SK-N-SH (cell line): ENCODE measurements at regions not wholly inside any gene's neighbourhood (a gene's known extent, or its start where the extent isn't known, plus 50 kb on each side); places are given as distances from the start of the nearest gene placed in this dataset.

Experiments
- CTCF ChIA-PET: fragments of 300-600, 350-600 bp; formaldehyde crosslinking; extraction: SDS; loops from one replicate; lab custom pipeline; 2021; lab: Yijun Ruan, JAX
- POLR2A ChIA-PET: fragments of 350-600 bp; sonication (Branson Sonifier 250); formaldehyde crosslinking; extraction: SDS; loops from one replicate; lab custom pipeline; 2020; ENCODE audit warnings: antibody characterized with exemption, inconsistent platforms; lab: Yijun Ruan, JAX
- DNase-seq: peaks from one replicate; pipeline ENCODE4 v3.0.0; 2012
- H2AFZ ChIP-seq: fragments of 200-600 bp; sonication (generic); 2 replicates; pipeline ENCODE4 v1.8.1; 2016; ENCODE audit warnings: antibody characterized with exemption, mild to moderate bottlenecking, low read depth
- H3F3A ChIP-seq: fragments of 200-600 bp; sonication (generic); replicated peaks from 2 replicates; pipeline ENCODE3; 2016; ENCODE audit warnings: antibody characterized with exemption, mild to moderate bottlenecking; ENCODE audit not compliant: insufficient read depth
- H3K27ac ChIP-seq, 2 experiments: fragments of 200-500 bp in 1 of 2; fragments of 200-600 bp in 1 of 2; sonication (Bioruptor generic) in 1 of 2; sonication (generic), shearing (Covaris generic) in 1 of 2; 2 replicates each; pipeline versions ENCODE4 v1.5.1 to v1.6.1; 2014 to 2016; ENCODE audit warnings: low read depth in 2 of 2, inconsistent platforms in 1 of 2, low read length in 1 of 2, mild to moderate bottlenecking in 1 of 2, mixed read lengths in 1 of 2
- H3K27me3 ChIP-seq: fragments of 200-600 bp; sonication (generic), shearing (Covaris generic); 2 replicates; pipeline ENCODE4 v1.6.1; 2016; ENCODE audit warnings: mixed run types; ENCODE audit not compliant: insufficient read depth
- H3K36me3 ChIP-seq, 2 experiments: fragments of 200-500 bp in 1 of 2; fragments of 200-600 bp in 1 of 2; sonication (Bioruptor generic) in 1 of 2; sonication (generic) in 1 of 2; replicated peaks in 1 of 2; 2 replicates each; pipeline versions ENCODE3 to v1.5.1; 2014 to 2016; ENCODE audit warnings: low read length in 1 of 2, mild to moderate bottlenecking in 1 of 2; ENCODE audit not compliant: insufficient read depth in 2 of 2, control insufficient read depth in 1 of 2
- H3K4me1 ChIP-seq, 2 experiments: fragments of 200-500 bp in 1 of 2; fragments of 200-600 bp in 1 of 2; sonication (Bioruptor generic) in 1 of 2; sonication (generic), shearing (Covaris generic) in 1 of 2; 2 replicates each; pipeline versions ENCODE4 v1.5.1 to v1.6.1; 2014 to 2016; ENCODE audit warnings: low read depth in 1 of 2, low read length in 1 of 2, mixed run types in 1 of 2; ENCODE audit not compliant: insufficient read depth in 2 of 2, control insufficient read depth in 1 of 2
- H3K4me2 ChIP-seq: fragments of 200-600 bp; sonication (generic), shearing (Covaris generic); 2 replicates; pipeline ENCODE4 v1.6.1; 2017; ENCODE audit warnings: mixed run types
- H3K4me3 ChIP-seq, 2 experiments: fragments of 200-500 bp in 1 of 2; fragments of 200-600 bp in 1 of 2; sonication (Bioruptor generic) in 1 of 2; sonication (generic), shearing (Covaris generic) in 1 of 2; 2 replicates each; pipeline versions ENCODE4 v1.5.1 to v1.8.1; 2014 to 2016; ENCODE audit warnings: low read depth in 2 of 2, inconsistent platforms in 1 of 2, low read length in 1 of 2, mild to moderate bottlenecking in 1 of 2, mixed read lengths in 1 of 2, moderate library complexity in 1 of 2
- H3K79me2 ChIP-seq: fragments of 200-600 bp; sonication (generic); 2 replicates; pipeline ENCODE4 v1.8.1; 2017; ENCODE audit warnings: mild to moderate bottlenecking; ENCODE audit not compliant: insufficient read depth
- H3K9ac ChIP-seq: fragments of 200-600 bp; sonication (generic); 2 replicates; pipeline ENCODE4 v1.6.1; 2017; ENCODE audit warnings: mixed run types
- H3K9me2 ChIP-seq: fragments of 200-600 bp; sonication (generic); 2 replicates; pipeline ENCODE4 v1.6.1; 2017; ENCODE audit warnings: mixed run types
- H3K9me3 ChIP-seq: fragments of 200-600 bp; sonication (generic); 2 replicates; pipeline ENCODE4 v1.6.1; 2017; ENCODE audit warnings: mixed run types, mild to moderate bottlenecking, moderate library complexity
- H4K20me1 ChIP-seq: fragments of 200-600 bp; sonication (generic); 2 replicates; pipeline ENCODE4 v1.6.1; 2017; ENCODE audit warnings: mild to moderate bottlenecking, mixed run types; ENCODE audit not compliant: insufficient read depth
- CHD2 ChIP-seq: fragments of 150-350 bp; IDR thresholded peaks from 2 replicates; pipeline ENCODE4 v1.6.1; 2018; ENCODE audit warnings: low read length; ENCODE audit not compliant: partially characterized antibody
- CTCF ChIP-seq: fragments of 200-600 bp; sonication (generic); IDR thresholded peaks from 2 replicates; pipeline ENCODE4 v1.6.1; 2017; ENCODE audit warnings: antibody characterized with exemption, mild to moderate bottlenecking, moderate library complexity
- ELF1 ChIP-seq: IDR thresholded peaks from 2 replicates; pipeline ENCODE4 v1.4.0; 2012
- EP300 ChIP-seq, 2 experiments: IDR thresholded peaks; 2 replicates each; pipeline versions ENCODE4 v1.4.0 to v1.6.1; 2012; ENCODE audit warnings: borderline replicate concordance in 1 of 2, low read depth in 1 of 2, low read length in 1 of 2
- EZH2phosphoT487 ChIP-seq: fragments of 200-600 bp; sonication (generic); IDR thresholded peaks from 2 replicates; pipeline ENCODE4 v1.6.1; 2017; ENCODE audit warnings: low read depth, mixed run types, mild to moderate bottlenecking, antibody characterized with exemption, moderate library complexity, borderline replicate concordance
- FOXJ3 ChIP-seq: sonication (generic); formaldehyde crosslinking; IDR thresholded peaks from 2 replicates; pipeline ENCODE4 v1.5.1; 2020; ENCODE audit warnings: mild to moderate bottlenecking, missing genetic modification reagents
- GABPA ChIP-seq: IDR thresholded peaks from 2 replicates; pipeline ENCODE4 v1.4.0; 2012; ENCODE audit warnings: low read depth, mild to moderate bottlenecking
- JUND ChIP-seq: IDR thresholded peaks from 2 replicates; pipeline ENCODE4 v1.4.0; 2012
- MAX ChIP-seq: IDR thresholded peaks from 2 replicates; pipeline ENCODE4 v1.4.0; 2012; ENCODE audit warnings: low read depth
- MEF2A ChIP-seq: IDR thresholded peaks from 2 replicates; pipeline ENCODE4 v1.4.0; 2012; ENCODE audit warnings: low read depth, borderline replicate concordance
- MXI1 ChIP-seq: IDR thresholded peaks from 2 replicates; pipeline ENCODE4 v1.6.1; 2012; ENCODE audit warnings: mild to moderate bottlenecking, low read depth, low read length, improper control_type of control experiment
- SIN3A ChIP-seq: IDR thresholded peaks from 2 replicates; pipeline ENCODE4 v1.6.1; 2012; ENCODE audit warnings: low read depth, mild to moderate bottlenecking, low read length, moderate library complexity, borderline replicate concordance
- TEAD4 ChIP-seq: IDR thresholded peaks from 2 replicates; pipeline ENCODE4 v1.4.0; 2012; ENCODE audit warnings: mild to moderate bottlenecking, borderline replicate concordance; ENCODE audit not compliant: insufficient read depth
- USF1 ChIP-seq: IDR thresholded peaks from 2 replicates; pipeline ENCODE4 v1.4.0; 2012; ENCODE audit warnings: low read depth, borderline replicate concordance
- WGBS: methylation state at CpG from one replicate; pipeline ENCODE4 v1.1.6; 2017; ENCODE audit warnings: low lambda C conversion rate; 5-methylcytosine and 5-hydroxymethylcytosine counted together
- TF ChIP-seq, protein P1 (sequence below): IDR thresholded peaks from 2 replicates; pipeline ENCODE4; 2012
- TF ChIP-seq, protein P2 (sequence below): IDR thresholded peaks from 2 replicates; pipeline ENCODE4 v1.4.0; 2012; ENCODE audit warnings: low read depth, borderline replicate concordance
- TF ChIP-seq, protein P3 (sequence below): fragments of 150-350 bp; IDR thresholded peaks from 2 replicates; pipeline ENCODE4 v1.6.1; 2017; ENCODE audit warnings: antibody characterized with exemption, low read length, low read depth, borderline replicate concordance

GRCh38 chr4:188287169-188287894, 148.1 kb downstream of the TRIML1 start:
- POLR2A ChIA-PET = no interaction called here
- Histone ChIP-seq H3F3A (no peaks in the 10 kb centered on the region), H2AFZ (no peak overlapping the region), H3K4me3 (no peak overlapping the region), H3K9me3 (no peaks in the 10 kb centered on the region; the same call in 1 of the 2 replicates), H3K9ac (no peak overlapping the region), H3K4me1 (no peaks in the 10 kb centered on the region), H3K4me2 (no peak overlapping the region), H3K79me2 (no peaks in the 10 kb centered on the region), H3K27me3 (no peaks in the 10 kb centered on the region; the same call in 1 of the 2 replicates), H3K36me3 (no peaks in the 10 kb centered on the region), H4K20me1 (no peaks in the 10 kb centered on the region), H3K9me2 (no peaks in the 10 kb centered on the region), H3K27ac (no peak overlapping the region)
- CTCF ChIA-PET = no interaction called here
- 37% methylated on average over 11 of the region's 11 CpGs for WGBS
- no peak for TF ChIP-seq CTCF
- TF ChIP-seq, protein P1, sequence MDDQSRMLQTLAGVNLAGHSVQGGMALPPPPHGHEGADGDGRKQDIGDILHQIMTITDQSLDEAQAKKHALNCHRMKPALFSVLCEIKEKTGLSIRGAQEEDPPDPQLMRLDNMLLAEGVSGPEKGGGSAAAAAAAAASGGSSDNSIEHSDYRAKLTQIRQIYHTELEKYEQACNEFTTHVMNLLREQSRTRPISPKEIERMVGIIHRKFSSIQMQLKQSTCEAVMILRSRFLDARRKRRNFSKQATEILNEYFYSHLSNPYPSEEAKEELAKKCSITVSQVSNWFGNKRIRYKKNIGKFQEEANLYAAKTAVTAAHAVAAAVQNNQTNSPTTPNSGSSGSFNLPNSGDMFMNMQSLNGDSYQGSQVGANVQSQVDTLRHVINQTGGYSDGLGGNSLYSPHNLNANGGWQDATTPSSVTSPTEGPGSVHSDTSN = no peak
- no peak for TF ChIP-seq USF1
- TF ChIP-seq, protein P2, sequence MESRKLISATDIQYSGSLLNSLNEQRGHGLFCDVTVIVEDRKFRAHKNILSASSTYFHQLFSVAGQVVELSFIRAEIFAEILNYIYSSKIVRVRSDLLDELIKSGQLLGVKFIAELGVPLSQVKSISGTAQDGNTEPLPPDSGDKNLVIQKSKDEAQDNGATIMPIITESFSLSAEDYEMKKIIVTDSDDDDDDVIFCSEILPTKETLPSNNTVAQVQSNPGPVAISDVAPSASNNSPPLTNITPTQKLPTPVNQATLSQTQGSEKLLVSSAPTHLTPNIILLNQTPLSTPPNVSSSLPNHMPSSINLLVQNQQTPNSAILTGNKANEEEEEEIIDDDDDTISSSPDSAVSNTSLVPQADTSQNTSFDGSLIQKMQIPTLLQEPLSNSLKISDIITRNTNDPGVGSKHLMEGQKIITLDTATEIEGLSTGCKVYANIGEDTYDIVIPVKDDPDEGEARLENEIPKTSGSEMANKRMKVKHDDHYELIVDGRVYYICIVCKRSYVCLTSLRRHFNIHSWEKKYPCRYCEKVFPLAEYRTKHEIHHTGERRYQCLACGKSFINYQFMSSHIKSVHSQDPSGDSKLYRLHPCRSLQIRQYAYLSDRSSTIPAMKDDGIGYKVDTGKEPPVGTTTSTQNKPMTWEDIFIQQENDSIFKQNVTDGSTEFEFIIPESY = no peak
- TF ChIP-seq, protein P3, sequence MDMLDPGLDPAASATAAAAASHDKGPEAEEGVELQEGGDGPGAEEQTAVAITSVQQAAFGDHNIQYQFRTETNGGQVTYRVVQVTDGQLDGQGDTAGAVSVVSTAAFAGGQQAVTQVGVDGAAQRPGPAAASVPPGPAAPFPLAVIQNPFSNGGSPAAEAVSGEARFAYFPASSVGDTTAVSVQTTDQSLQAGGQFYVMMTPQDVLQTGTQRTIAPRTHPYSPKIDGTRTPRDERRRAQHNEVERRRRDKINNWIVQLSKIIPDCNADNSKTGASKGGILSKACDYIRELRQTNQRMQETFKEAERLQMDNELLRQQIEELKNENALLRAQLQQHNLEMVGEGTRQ = no peak
- TF ChIP-seq MXI1 = no peak
- no peak for TF ChIP-seq SIN3A
- no peak for TF ChIP-seq EP300 (IDR thresholded peaks at IDR 0.05; ENCODE audit: borderline replicate concordance in 1 of 2, low read depth in 1 of 2, low read length in 1 of 2)
- no peak for TF ChIP-seq JUND
- TF ChIP-seq FOXJ3 (CRISPR knock-in tag) = no peak
- TF ChIP-seq ELF1 = no peak
- TF ChIP-seq CHD2 = no peak
- TF ChIP-seq GABPA = no peak
- no peak for TF ChIP-seq EZH2phosphoT487
- TF ChIP-seq MAX = no peak
- TF ChIP-seq MEF2A = no peak
- TF ChIP-seq TEAD4 = no peak
- no peak for DNase-seq
